PC-3 (cell line): ENCODE measurements at regions not wholly inside any gene's neighbourhood (a gene's known extent, or its start where the extent isn't known, plus 50 kb on each side); places are given as distances from the start of the nearest gene placed in this dataset.

ENCODE experiments used
- ATAC-seq: fragments of 200-7000 bp; cut with Tn5 transposase; 2 replicates; pipeline ENCODE4 v1.9.1; 2020; ENCODE audit warnings: mild to moderate bottlenecking, moderate library complexity
- BruUV-seq: library from RNA; stranded (reverse); fragments of 400-500 nt; replicated peaks from 2 replicates; lab custom pipeline; 2021; lab: Mats Ljungman, UMichigan
- CTCF ChIA-PET: fragments of 300-600 bp; sonication (Branson Sonifier 250); formaldehyde crosslinking; loops from one replicate; lab custom pipeline; 2022; ENCODE audit warnings: antibody characterized with exemption; lab: Charles Lee
- POLR2A ChIA-PET: fragments of 300-600 bp; sonication (Branson Sonifier 250); formaldehyde crosslinking; loops from one replicate; lab custom pipeline; 2022; ENCODE audit warnings: antibody characterized with exemption; ENCODE audit not compliant: unreplicated experiment; lab: Charles Lee
- DNase-seq: peaks from one replicate; pipeline ENCODE4 v3.0.0-alpha.2; 2015
- H2AFZ ChIP-seq: fragments of 300-600 bp; sonication (generic); 2 replicates; pipeline ENCODE4 v1.6.0; 2016; ENCODE audit warnings: antibody characterized with exemption, low read length
- H3F3A ChIP-seq: fragments of 300-600 bp; sonication (generic); one replicate; pipeline ENCODE4 v1.6.0; 2017; ENCODE audit warnings: antibody characterized with exemption, low read length, control low read depth, mild to moderate bottlenecking; ENCODE audit not compliant: unreplicated experiment
- H3K27ac ChIP-seq: fragments of 300-600 bp; sonication (generic); 2 replicates; pipeline ENCODE4 v1.5.1; 2016; ENCODE audit warnings: mild to moderate bottlenecking, low read length
- H3K27me3 ChIP-seq: fragments of 300-600 bp; sonication (generic); 2 replicates; pipeline ENCODE4 v1.6.1; 2016; ENCODE audit warnings: low read length, mixed read lengths
- H3K36me3 ChIP-seq: fragments of 300-600 bp; sonication (generic); 2 replicates; pipeline ENCODE4 v1.6.1; 2016; ENCODE audit warnings: low read depth, mixed run types, low read length, mixed read lengths
- H3K4me1 ChIP-seq: fragments of 300-600 bp; sonication (generic); 2 replicates; pipeline ENCODE4 v1.5.1; 2016; ENCODE audit warnings: low read length; ENCODE audit not compliant: insufficient read depth
- H3K4me2 ChIP-seq: fragments of 300-600 bp; sonication (generic); 2 replicates; pipeline ENCODE4 v1.6.0; 2016; ENCODE audit warnings: low read length
- H3K4me3 ChIP-seq: fragments of 300-600 bp; sonication (generic); 2 replicates; pipeline ENCODE4 v1.5.1; 2016; ENCODE audit warnings: mild to moderate bottlenecking, low read length, mixed read lengths
- H3K79me2 ChIP-seq: fragments of 300-600 bp; sonication (generic); 2 replicates; pipeline ENCODE4 v1.6.1; 2017; ENCODE audit warnings: low read length, mixed read lengths
- H3K9ac ChIP-seq: fragments of 300-600 bp; sonication (generic); 2 replicates; pipeline ENCODE4 v1.6.0; 2016; ENCODE audit warnings: mild to moderate bottlenecking, low read length
- H3K9me2 ChIP-seq: fragments of 300-600 bp; sonication (generic); replicated peaks from 2 replicates; pipeline ENCODE4 v1.6.1; 2016; ENCODE audit warnings: mixed run types, low read length, mixed read lengths
- H3K9me3 ChIP-seq: fragments of 300-600 bp; sonication (generic); 2 replicates; pipeline ENCODE4 v1.6.1; 2016; ENCODE audit warnings: low read length, mixed read lengths
- H4K20me1 ChIP-seq: fragments of 300-600 bp; sonication (generic); 2 replicates; pipeline ENCODE4 v1.6.1; 2016; ENCODE audit warnings: low read length, mixed read lengths
- CTCF ChIP-seq: fragments of 300-600 bp; sonication (generic); conservative IDR thresholded peaks from 2 replicates; pipeline ENCODE4 v1.5.1; 2017; ENCODE audit warnings: antibody characterized with exemption, low read depth, mild to moderate bottlenecking, low read length
- EZH2 ChIP-seq: fragments of 300-600 bp; sonication (generic); IDR thresholded peaks from one replicate; pipeline ENCODE4 v1.6.1; 2017; ENCODE audit warnings: antibody characterized with exemption, mild to moderate bottlenecking, low read length; ENCODE audit not compliant: unreplicated experiment
- EZH2phosphoT487 ChIP-seq: fragments of 300-600 bp; sonication (generic); IDR thresholded peaks from 2 replicates; pipeline ENCODE4 v1.6.1; 2018; ENCODE audit warnings: mild to moderate bottlenecking, antibody characterized with exemption, low read length, borderline replicate concordance
- intact Hi-C: fragments of 100-400 bp; cut with micrococcal nuclease; formaldehyde crosslinking; loops from 2 replicates; pipeline ENCODE4 v1.9.0; 2023

- intact Hi-C loops: no loop called here
- no peaks in the 10 kb centered on the region for H3K9me3 ChIP-seq
- no peaks in the 10 kb centered on the region for H3K9me2 ChIP-seq
- no peaks in the 10 kb centered on the region for H4K20me1 ChIP-seq
- no peak for DNase-seq
- CTCF ChIA-PET: no interaction called here
- H3K4me3 ChIP-seq: no peak overlapping the region
- TF ChIP-seq CTCF: no peak
- no peak for TF ChIP-seq EZH2phosphoT487
- peaks cover 10% of the 10 kb centered on the region for H3K4me1 ChIP-seq
- H3F3A ChIP-seq: no peaks in the 10 kb centered on the region
- POLR2A ChIA-PET: no interaction called here
- no peak overlapping the region for H2AFZ ChIP-seq
- no peak overlapping the region for H3K4me2 ChIP-seq
- BruUV-seq: no TSS peak
- no peaks in the 10 kb centered on the region for H3K79me2 ChIP-seq
- H3K27ac ChIP-seq: no peak overlapping the region
- no peak overlapping the region for H3K9ac ChIP-seq
- no peaks in the 10 kb centered on the region for H3K36me3 ChIP-seq
- H3K27me3 ChIP-seq: no peaks in the 10 kb centered on the region
- no peak for ATAC-seq
Observed at GRCh38 chr7:41447450-41448042, 255.3 kb downstream of the INHBA start.

- DNase-seq (no peak), ATAC-seq (no peak)
- H3K9me3 ChIP-seq: no peaks in the 10 kb centered on the region
- peaks cover 6% of the 10 kb centered on the region for H3K4me1 ChIP-seq
- H3K79me2 ChIP-seq: no peaks in the 10 kb centered on the region
- no peak for TF ChIP-seq EZH2
- TF ChIP-seq EZH2phosphoT487: no peak
- no peak for TF ChIP-seq CTCF
- no peak overlapping the region for H3K4me3 ChIP-seq
- H4K20me1 ChIP-seq: no peaks in the 10 kb centered on the region
- no peak overlapping the region for H3K27ac ChIP-seq
- H3K9me2 ChIP-seq: no peaks in the 10 kb centered on the region
- no TSS peak for BruUV-seq
- no peak overlapping the region for H3K4me2 ChIP-seq
- H2AFZ ChIP-seq: no peak overlapping the region
- ChIA-PET CTCF (no interaction called here), POLR2A (no interaction called here)
- no peaks in the 10 kb centered on the region for H3K36me3 ChIP-seq
- intact Hi-C loops: no loop called here
- H3F3A ChIP-seq: no peaks in the 10 kb centered on the region
- no peaks in the 10 kb centered on the region for H3K27me3 ChIP-seq
- H3K9ac ChIP-seq: no peak overlapping the region
Observed at GRCh38 chr7:41446606-41447449, 256.1 kb downstream of the INHBA start.

- POLR2A ChIA-PET: no interaction called here
- no peaks in the 10 kb centered on the region for H3F3A ChIP-seq
- no peak overlapping the region for H2AFZ ChIP-seq
- TF ChIP-seq CTCF (no peak), EZH2 (no peak), EZH2phosphoT487 (no peak)
- CTCF ChIA-PET: no interaction called here
- DNase-seq (no peak), ATAC-seq (no peak)
- H3K9me3 ChIP-seq: no peaks in the 10 kb centered on the region
- no peaks in the 10 kb centered on the region for H3K79me2 ChIP-seq
- H3K27ac ChIP-seq: no peak overlapping the region
- H3K9me2 ChIP-seq: no peaks in the 10 kb centered on the region
- no peak overlapping the region for H3K4me3 ChIP-seq
- intact Hi-C loops: no loop called here
- no TSS peak for BruUV-seq
- H3K4me2 ChIP-seq: no peak overlapping the region
- no peaks in the 10 kb centered on the region for H3K36me3 ChIP-seq
- H3K9ac ChIP-seq: no peak overlapping the region
- H3K4me1 ChIP-seq: no peaks in the 10 kb centered on the region
- no peaks in the 10 kb centered on the region for H3K27me3 ChIP-seq
- H4K20me1 ChIP-seq: no peaks in the 10 kb centered on the region
Observed at GRCh38 chr7:41445946-41446345, 256.9 kb downstream of the INHBA start.
